HG03565 (cell line): ENCODE measurements at regions not wholly inside any gene's neighbourhood (a gene's known extent, or its start where the extent isn't known, plus 50 kb on each side); places are given as distances from the start of the nearest gene placed in this dataset.
"Not testable (repeated sequence)": the region's sequence is repeated elsewhere in the genome, so short reads cannot be mapped to it uniquely, and the experiment has no call there.

ENCODE experiments used
- ATAC-seq: cut with Tn5 transposase; IDR thresholded peaks from one replicate; pipeline ENCODE4 v1.9.1; 2021; ENCODE audit warnings: mild to moderate bottlenecking, moderate library complexity; ENCODE audit not compliant: unreplicated experiment

DNA sequence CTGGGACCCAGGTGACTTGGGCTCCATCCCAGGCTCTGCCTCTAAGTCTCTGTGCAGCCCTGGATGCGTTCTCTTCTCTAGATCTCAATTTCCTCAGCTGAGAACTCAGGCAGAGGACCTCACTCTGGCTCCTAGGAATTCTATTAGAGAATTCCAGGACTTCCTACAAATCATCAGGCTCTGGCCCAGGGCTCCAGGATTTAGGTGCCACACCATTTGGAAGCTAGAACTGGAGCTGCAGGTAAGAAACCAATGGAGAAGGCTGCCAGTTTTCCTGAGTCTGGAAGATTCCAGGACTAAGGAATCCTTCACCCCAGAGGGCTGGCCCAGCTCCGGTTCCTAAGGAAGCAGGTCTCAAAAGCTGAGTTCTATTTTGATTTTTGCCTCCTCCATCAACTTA is 189.8 kb upstream of the CDH5 start:
- ATAC-seq: no peak

DNA sequence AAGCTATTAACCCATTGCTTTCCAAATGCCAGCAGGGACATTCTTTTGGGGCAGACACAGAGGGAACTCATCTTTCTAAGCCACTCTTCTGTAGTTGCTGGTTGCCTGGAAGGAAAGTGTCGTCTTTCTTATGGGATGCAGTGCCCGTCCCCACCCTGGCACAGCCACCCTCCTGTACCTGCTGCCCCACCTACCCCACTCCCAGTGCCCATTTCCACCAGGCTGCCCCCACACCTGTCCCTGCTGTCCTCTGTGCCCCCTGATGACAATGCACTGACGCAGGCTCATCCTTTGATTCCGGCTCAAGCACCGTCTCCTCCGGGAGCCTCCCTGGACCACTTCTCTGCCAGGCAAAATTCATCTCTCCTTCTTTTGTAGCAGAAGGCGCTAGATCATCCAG is 190.4 kb upstream of the CDH5 start:
- no peak for ATAC-seq

DNA sequence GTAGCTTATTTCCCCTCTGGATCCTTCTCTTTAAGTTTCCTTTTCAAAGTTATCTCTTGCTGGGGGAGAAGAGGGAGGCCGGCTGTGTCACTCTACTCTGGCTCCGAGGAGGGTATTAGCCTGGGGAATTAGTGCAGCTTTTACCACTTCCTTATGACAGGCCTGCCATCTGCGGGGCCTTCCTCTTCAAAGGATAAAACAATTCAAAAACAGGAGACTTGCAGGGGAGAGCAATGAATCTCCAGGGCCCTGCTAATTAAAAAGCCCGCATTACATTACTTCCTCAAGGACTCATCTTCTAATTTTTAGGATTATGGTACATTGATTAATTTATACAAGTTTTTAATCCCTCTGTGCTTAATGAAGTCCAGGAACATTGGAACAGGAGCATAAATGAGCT is 190.9 kb upstream of the CDH5 start:
- ATAC-seq: no peak

DNA sequence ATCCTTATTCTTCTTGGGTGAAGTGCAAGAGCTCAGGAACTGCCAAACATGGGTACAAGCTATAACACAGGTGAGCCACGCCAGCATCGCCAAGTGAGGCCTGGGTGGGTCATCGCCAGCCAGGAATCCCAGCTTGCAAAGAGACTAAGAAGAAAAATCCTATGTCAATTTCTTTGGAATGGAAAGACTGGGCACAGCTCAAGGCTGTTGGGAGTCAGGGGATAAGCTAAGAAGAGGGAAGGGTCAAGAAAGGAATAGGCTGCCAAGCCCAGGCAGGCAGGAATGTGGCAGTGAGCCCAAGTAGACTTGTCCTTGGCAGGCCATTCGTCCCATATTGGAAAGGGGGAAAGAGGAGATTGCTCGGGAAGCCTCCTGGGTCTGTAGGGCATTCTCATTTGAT is 191.4 kb upstream of the CDH5 start:
- ATAC-seq: no peak

DNA sequence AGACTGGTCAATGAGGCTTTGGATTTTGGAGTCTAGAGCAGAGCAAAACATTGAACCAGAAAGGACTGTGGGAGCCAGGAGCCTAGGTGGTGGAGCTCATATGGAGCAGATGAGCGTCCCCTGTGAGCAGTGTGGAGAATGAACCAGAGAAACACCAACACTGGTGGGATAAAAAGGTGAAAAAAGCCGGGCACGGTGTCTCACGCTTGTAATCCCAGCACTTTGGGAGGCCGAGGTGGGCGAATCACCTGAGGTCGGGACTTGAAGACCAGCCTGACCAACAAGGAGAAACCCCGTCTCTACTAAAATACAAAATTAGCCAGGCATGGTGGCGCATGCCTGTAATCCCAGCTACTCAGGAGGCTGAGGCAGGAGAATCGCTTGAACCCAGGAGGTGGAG is 192.7 kb upstream of the CDH5 start:
- ATAC-seq: not testable (repeated sequence)

DNA sequence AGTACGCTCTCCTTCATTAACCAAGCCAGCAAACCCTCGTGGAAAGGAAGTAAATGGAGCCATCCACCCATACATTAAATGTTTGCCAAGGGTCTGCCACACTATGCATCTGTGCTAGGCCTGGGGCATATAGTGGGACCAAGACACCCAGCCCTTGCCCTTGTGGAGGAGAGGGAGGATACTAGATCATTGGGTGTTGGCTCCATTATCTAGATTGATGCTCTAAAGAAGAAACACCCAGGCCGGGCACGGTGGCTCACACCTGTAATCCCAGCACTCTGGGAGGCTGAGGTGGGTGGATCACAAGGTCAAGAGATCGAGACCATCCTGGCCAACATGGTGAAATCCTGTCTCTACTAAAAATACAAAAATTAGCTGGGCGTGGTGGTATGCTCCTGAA is 193.3 kb upstream of the CDH5 start:
- not testable (repeated sequence) for ATAC-seq

DNA sequence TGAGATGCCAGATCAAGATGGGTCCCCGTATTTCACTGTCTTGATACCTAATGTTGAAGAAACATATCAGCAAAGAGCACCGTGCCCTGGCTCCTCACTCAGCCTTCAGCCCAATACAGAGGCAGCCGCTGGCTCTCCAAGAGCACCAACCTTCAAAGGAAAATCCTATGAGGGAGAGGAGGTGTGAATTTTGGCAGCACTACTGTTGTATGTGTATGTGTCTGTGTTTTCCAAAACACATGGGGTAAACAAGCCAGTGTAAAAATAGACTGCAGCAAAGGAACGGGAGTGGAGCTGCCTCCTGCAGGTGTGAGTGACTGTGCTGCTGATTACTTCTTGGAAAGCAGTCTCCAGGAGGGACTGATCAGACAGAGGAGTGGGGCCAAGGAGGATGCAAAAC is 194.0 kb upstream of the CDH5 start:
- ATAC-seq: no peak

DNA sequence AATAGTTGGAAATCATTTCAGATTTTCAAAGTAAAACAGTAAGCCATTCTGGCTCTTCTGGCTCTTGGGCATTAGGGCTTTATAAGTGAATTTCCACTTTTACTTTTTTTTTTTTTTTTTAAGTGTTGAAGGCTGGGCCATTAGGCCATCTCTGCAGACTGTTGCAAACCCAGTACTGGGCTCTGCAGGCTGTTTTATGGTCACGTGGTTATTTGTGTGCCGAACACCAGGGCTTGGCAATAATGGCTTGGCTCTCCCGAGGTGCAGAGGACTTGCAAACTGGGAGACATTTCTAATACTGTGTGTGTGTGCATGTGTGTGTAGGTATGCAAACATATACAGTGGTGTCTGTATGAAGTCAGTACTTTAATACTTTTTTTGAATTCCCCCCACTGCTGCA is 194.9 kb upstream of the CDH5 start:
- no peak for ATAC-seq

DNA sequence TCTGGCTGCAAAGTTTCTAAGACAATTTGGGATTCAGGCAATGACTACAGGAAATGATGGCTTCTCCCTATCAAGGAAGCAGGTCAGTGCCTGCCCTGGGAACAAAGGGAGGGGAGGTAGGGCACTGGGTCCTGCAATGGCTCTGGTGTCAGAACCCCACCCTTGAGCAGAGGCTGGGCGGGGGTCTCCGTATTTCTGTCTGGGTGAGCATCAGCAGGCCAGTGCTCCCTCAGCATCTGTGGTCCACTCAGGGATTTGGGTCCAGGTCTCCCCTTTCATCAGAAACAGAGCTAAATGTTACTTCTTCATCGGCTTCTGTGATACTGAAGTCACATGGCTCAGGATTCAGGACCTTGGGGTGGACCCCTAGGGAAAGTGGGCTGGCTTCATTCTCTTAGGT is 195.5 kb upstream of the CDH5 start:
- ATAC-seq: no peak

DNA sequence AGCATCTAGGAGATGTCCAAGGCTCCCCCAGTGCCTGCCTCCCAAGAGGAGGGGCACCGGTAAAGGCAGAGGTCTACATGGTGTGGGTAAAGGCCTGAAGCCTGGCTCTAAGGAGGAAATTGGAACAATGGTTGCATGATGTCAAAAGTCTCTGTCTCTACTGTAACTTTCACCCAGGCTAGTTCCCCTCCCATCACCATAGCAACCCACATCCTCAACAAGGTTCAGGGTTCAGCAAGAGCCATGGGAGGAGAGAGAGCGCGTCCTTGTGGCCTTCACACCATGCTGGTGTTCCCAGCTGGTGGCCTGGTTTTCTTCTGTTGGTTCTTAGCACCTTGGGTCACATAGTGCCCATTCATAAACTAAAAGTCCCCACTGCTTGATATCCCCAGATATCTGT is 196.7 kb upstream of the CDH5 start:
- no peak for ATAC-seq

DNA sequence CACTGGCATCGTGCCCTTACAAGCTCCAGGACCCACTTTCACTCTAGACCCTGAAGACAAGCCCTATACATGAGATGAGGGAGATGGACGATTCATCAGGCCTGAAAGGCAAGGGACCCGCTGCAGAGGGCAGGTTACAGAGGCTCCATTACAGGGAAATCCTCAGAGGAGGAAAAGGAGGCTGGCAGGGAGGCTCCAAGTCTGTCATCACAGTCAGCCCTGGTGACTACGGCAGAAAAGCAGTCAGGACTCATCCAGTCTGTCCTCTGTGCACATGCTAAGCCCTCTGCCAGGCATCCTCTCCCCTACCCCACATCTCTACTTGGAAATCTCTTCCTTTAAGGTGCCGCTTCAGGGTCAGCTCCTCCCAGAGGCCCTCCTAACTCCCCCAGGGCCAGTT is 197.7 kb upstream of the CDH5 start:
- ATAC-seq: no peak

DNA sequence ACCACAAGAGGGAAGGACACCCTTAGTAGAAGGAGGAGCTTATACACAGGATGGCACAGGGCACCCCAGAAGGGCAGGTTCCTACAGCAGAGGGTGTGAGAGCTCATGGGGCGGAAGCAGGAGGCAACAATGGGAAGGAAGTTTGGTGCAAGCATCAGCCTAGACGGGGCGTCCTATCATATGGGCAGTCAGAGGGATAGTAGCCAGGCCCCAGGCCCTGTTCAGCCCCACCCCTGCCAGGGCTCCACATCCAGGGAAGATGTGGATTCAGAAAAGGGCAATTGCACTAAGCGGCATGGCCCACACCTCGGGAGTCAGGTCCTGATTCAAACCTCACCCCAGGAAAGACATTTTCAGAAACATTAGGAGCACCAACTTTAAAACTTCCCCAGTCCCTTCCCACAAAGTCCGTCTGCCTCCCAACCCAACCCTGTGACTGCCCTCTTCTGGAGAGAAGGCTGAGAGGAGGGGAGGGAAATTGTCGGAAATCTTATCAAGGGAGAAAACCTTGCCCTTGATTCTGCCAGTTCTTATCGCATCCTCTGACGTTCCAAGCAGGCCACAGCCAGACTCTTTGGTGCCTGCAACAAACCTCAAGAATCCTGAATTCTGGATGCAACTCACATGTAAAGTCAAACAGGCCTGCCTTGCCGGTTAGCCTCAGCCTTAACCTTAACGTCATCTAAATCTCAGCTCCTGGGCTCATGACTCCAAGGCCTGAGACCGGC is 198.8 kb upstream of the CDH5 start:
- no peak for ATAC-seq

DNA sequence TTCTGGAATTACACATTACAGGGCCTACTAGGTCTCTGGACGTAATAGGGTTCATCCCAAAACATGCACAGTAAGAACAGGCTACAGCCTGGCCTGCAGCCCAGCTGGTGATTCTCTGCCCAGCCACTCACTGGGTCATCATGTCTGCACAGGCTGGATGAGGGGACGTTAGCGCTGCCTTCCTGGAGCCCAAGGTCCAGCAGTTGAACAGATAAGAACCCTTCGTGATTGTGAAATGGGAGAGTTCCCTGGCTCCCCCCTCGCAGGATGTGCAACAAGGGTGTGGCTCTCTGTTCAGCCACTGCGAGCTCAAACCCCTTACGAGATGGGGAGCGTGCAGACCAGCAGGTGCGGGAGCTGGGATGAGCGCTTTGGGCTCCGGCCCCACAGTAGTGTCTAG is 200.0 kb upstream of the CDH5 start:
- no peak for ATAC-seq

DNA sequence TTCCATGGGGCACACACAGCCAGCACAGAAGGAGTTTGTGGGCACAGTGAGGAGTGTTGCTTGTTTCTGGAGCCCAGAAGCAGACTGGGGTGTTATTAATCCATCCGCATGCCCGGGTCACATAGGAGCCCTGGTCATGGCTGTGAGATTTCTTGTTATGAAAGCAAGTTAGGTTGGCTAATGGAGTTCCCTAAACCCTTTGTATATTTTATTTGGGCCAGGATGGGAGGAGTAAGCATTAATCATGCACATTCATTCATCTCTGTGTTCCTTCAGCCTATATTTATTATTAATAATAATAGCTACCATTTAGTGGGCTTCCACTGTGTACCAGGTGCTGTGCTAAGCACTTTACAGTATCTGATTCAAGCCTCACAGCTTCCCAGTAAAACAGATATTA is 200.6 kb upstream of the CDH5 start:
- no peak for ATAC-seq

DNA sequence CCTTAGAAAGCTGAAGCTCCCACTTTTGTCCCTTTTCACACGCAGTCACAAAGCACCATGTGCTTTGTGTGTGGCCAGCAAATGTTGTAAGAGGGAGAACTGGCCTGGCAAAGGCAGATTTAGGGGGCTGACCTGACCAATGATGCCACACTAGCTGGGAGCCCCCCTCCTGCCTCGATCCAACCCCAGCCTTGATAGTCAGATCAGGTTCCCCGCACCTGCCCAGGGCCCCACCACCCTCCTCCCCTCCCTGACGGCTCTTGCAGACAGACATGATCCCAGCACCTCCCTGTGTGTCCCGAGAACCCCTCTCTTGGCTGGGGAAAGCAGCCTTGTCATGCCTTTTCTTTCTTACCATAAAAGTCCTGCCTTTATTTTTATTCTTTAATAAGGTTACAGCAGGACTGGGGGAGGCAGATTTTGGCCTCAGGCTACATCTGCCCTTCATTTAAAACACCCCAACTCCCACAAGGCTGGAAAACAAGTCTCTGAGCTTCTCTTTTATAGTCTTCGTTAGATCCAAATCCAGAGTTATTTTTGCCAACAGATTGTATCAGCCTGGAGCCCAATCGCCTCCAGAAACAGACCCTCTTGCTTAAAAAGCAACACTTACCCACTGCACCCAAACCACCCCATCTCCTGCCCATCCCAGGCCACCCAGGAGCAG is 201.8 kb upstream of the CDH5 start:
- no peak for ATAC-seq

DNA sequence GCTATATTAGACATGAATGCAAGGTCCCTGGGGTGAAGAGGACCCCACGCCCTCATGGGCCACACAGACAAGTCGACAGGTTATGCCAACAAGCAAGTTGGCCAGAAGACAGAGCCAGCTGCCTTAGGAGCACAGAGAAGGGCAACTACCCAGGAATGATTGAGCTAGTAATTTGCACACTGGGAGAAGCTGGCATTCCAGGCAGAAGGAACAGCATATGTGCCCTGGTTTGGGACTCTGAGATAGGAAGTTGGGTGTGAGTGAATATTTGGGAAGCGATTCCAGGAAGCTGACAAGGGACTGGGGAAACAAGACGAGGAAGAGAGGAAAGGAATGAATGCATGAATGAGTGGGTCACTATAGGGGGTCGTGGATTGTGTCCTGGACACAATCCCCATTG is 203.7 kb upstream of the CDH5 start:
- ATAC-seq: no peak

DNA sequence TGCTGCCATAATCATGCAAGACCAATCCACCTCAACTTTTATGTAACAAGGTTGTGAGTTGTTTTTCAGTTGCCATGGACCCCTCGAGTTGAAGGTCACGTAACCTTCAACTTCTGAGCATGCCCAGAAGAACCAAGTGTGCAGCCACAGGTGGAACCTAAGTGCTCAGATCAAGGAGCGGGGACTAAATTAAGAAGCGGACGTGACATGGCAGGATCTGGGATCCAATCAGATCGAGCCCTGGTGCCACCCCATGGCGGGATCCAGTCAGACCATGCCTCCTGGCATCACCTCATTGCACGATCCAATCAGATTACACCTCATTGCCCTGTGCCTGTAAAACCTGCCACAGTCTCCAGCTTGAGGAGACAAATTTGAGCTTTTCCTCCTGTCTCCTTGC is 204.5 kb upstream of the CDH5 start:
- no peak for ATAC-seq

DNA sequence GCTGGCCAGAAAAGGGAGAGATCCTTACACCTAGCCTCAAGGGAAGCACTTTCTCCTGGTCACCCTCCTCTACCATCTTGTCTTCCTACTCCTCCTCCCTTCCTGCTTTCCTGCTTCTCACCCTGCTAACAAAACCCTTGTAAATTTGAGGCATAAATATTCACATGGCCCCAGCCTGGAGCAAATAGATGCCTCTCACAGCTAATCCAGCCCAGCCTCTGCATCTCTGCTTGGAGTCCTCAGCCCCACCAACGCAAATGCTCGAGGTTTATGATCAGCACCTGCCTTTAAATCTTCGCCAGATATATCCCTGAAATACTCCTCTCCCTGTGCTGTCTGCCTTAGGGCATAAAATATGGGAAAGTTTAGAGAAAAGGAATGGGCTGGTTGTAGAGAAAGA is 205.2 kb upstream of the CDH5 start:
- no peak for ATAC-seq

DNA sequence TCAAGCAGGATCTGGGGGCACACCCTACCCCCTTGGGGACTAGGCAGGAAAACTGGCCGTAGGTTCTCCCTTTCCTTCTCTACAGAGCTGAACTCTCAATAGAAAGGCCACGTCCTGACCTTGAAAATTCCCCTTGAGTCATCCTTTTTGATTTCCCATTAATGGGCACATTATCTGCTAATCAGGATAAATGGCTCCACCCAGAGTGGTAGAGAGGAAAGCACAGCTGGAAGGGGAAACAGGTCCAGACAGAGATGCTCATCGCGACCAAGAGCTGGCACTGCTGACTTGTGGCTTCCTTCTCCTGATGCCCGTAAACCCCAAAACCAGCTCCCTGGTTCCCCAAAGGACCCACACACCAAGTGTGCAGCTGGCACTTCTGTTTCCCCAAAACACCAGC is 206.5 kb upstream of the CDH5 start:
- ATAC-seq: no peak

DNA sequence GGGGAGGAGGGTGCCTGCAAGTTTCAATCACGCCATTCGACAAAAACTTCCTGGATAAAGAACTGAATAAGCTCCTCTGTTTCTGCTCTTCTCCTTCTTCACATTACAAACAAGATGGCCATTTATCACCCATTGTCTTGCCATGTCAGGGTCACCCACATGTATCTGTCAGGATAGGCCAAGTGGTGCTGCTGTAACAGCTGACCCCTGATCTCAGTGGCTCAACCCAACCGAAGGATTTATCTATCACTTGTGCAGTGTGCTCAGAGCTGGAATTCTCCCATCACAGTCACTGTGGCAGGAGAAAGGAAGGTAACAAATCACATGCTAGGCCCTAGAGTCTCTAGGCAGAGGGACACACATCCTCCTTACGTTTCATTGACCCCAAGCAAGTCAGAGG is 210.0 kb upstream of the CDH5 start:
- no peak for ATAC-seq

DNA sequence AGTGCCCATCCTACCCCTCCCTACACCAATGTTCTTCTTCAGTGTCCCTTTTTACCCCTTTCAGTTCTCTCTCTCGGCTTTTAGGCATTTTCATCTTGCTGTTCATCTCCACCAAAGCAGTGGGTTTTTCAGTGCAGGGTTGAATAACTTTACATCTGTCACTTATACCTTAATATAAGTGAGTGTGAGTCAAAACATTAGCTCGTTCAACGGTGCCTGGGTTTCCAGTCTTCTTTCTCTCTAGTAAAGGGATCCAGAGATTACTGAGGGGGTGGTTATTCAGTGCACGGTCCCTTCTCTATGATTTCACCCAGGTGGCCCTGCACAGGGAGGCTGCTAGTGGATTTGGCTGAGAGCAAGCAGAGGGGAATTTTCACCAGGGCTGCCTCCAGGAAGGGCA is 210.6 kb upstream of the CDH5 start:
- peak; percentile 75 for ATAC-seq

DNA sequence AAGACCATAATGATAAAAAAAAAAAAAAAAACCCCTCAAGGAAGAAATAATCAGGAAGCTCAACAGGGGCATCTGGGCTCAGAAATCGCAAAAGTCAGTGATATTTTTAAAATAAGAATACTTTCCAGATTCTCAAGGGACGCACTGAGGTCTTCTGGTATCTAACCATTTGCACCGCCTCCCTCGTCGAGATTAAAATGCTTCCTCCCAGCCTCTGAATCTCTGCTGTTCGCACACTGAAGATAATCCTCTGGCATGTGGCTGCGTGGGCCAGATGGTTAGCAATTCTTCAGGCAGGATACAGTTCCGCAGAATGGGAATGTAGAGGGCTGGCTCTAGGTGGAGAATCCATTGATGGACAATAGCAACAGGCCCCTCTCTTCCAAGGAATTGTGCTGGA is 211.7 kb upstream of the CDH5 start:
- no peak for ATAC-seq

DNA sequence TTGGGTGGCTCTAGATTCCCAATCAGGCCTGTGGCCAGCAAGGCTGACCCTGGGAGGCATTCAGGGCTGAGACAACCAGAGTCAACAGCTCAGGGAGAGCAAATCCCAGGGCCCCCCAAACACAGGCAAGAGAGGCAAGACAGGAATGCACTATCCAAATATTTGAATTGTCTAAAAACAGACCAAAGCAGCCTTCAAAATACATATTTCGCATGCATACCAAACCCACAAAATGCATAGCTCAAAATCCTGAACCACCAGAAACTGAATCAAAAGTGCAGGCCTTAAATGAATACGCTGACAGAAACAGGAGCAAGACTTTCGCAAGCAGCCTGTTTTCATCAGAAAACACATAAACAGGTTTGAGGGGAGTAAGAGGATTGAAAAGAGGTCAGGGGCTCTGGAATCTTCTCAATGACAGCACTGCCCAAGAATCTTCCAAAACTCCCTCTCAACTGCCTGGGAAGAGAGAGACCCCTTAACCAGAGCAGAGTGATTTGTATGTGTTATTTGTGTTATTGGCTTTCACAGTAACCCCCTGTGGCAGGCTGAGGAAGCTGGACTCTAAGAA is 213.6 kb upstream of the CDH5 start:
- no peak for ATAC-seq
